ENCODE measurements at regions not wholly inside any gene's neighbourhood (a gene's known extent, or its start where the extent isn't known, plus 50 kb on each side); places are given as distances from the start of the nearest gene placed in this dataset.

DNA sequence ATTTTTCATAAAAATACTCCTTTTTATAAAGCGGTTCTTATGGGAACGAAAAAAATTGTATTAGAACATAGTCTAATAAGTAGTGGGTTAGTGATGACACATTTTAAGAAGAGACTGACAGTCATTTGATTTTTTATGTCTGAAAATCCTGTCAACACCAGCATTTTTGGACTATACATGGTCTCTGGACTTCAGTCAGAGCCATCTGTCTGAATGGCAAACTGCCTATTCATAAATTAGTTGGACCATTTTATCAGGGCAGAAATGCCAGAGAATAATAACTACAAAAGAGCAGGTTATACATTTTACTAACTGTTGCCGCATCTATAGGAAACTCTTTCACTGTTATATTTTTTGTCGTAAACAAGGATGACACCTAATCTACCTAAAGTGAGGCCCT is 437.6 kb downstream of the ZNF804A start:
- H3K14ac ChIP-seq (ENCODE audit: insufficient read length), result no peak overlapping the region
- H4K20me1 ChIP-seq (replicated peaks in 1 of 2; ENCODE audit: control insufficient read depth in 1 of 2, insufficient read depth in 2 of 2, low read length in 2 of 2), result no peaks in the 10 kb centered on the region
- H3K18ac ChIP-seq (ENCODE audit: extremely low read depth, low read length), result no peak overlapping the region
- WGBS, 2 experiments (ENCODE audit: extremely low coverage in 1 of 2, insufficient coverage in 1 of 2, insufficient read length in 1 of 2, insufficient replicate concordance in 2 of 2, low coverage in 1 of 2, low lambda C conversion rate in 2 of 2, missing lambda C conversion rate in 1 of 2), result 91% methylated on average over 4 of the region's 4 CpGs; no CpG with 5 or more reads in 1 of the 2 experiments
- no peak overlapping the region for H3K4me2 ChIP-seq (ENCODE audit: insufficient read depth in 1 of 2, low read depth in 2 of 2, low read length in 2 of 2)
- H3K4me1 ChIP-seq (replicated peaks in 1 of 4; ENCODE audit: control insufficient read depth in 3 of 4, insufficient read depth in 4 of 4, low read length in 3 of 4), result no peaks in the 10 kb centered on the region
- no peak overlapping the region for H2AK5ac ChIP-seq (ENCODE audit: low read depth, low read length)
- no peak overlapping the region for H3K9ac ChIP-seq (replicated peaks in 1 of 4; ENCODE audit: extremely low read depth in 1 of 4, low read depth in 3 of 4, low read length in 3 of 4)
- no peak for DNase-seq (ENCODE audit: low read depth in 1 of 2, low spot score in 2 of 2)
- H4K8ac ChIP-seq (ENCODE audit: extremely low read depth, insufficient read depth, low read length), result no peak overlapping the region
- no peaks in the 10 kb centered on the region for H3K23me2 ChIP-seq (ENCODE audit: low read depth, low read length)
- H3K36me3 ChIP-seq (ENCODE audit: control insufficient read depth in 2 of 4, insufficient read depth in 4 of 4, low read length in 3 of 4), result no peaks in the 10 kb centered on the region
- H3K79me1 ChIP-seq (ENCODE audit: low read depth, low read length), result no peaks in the 10 kb centered on the region
- no peak overlapping the region for H3K23ac ChIP-seq (ENCODE audit: insufficient read length)
- FAIRE-seq, result no peak
- no peak overlapping the region for H4K91ac ChIP-seq (replicated peaks; ENCODE audit: insufficient read length, low read length)
- no peak overlapping the region for H2BK20ac ChIP-seq (ENCODE audit: low read length)
- no peak overlapping the region for H2BK15ac ChIP-seq (ENCODE audit: low read length)
- no peak overlapping the region for H3K56ac ChIP-seq (replicated peaks; ENCODE audit: insufficient read length, low read depth, low read length)
- H3K4ac ChIP-seq (replicated peaks; ENCODE audit: insufficient read length, low read depth, low read length), result no peak overlapping the region
- H2BK5ac ChIP-seq (ENCODE audit: low read depth, low read length), result no peak overlapping the region
- ChIA-PET POLR2A (ENCODE audit: partially characterized antibody) (no interaction called here), CTCF (ENCODE audit: partially characterized antibody) (interaction anchor here (0.7 kb wide), 1 partner anchor 12 kb away, joined by 4 read pairs; no protein-coding TSS in a partner anchor)
- H3K79me2 ChIP-seq (ENCODE audit: control insufficient read depth in 1 of 2, insufficient read depth in 2 of 2, low read length in 2 of 2), result no peaks in the 10 kb centered on the region
- H2BK120ac ChIP-seq (replicated peaks; ENCODE audit: low read depth, low read length), result no peak overlapping the region
- no peak overlapping the region for H4K5ac ChIP-seq (ENCODE audit: insufficient read length, low read depth, low read length)
- no peak overlapping the region for H2BK12ac ChIP-seq (ENCODE audit: low read depth, low read length)
- no peak overlapping the region for H3K4me3 ChIP-seq (ENCODE audit: extremely low read depth in 1 of 4, insufficient read depth in 2 of 4, low read depth in 3 of 4, low read length in 4 of 4)
- H3K9me3 ChIP-seq (ENCODE audit: insufficient read depth in 2 of 2, low read depth in 1 of 2, low read length in 1 of 2), result peaks cover 0 to 3% of the 10 kb centered on the region in 2 experiments; a peak in 2 of 4 replicates
- no peaks in the 10 kb centered on the region for H3K27me3 ChIP-seq (replicated peaks in 1 of 4; ENCODE audit: control insufficient read depth in 3 of 4, extremely low read depth in 1 of 4, insufficient read depth in 3 of 4, low read length in 3 of 4)
- no peak for TF ChIP-seq YY1 (IDR thresholded peaks at IDR 0.05; ENCODE audit: low read depth, low read length)
- TF ChIP-seq RXRA (IDR thresholded peaks at IDR 0.05; ENCODE audit: insufficient read depth, low read depth, low read length), result no peak
- TF ChIP-seq RAD21 (IDR thresholded peaks at IDR 0.05 in 1 of 2, conservative IDR thresholded peaks at IDR 0.05 in 1 of 2; ENCODE audit: low read depth in 2 of 2, low read length in 2 of 2), result no peak
- TF ChIP-seq TBP (IDR thresholded peaks at IDR 0.05; ENCODE audit: low read depth, low read length), result no peak
- TF ChIP-seq, protein P1, sequence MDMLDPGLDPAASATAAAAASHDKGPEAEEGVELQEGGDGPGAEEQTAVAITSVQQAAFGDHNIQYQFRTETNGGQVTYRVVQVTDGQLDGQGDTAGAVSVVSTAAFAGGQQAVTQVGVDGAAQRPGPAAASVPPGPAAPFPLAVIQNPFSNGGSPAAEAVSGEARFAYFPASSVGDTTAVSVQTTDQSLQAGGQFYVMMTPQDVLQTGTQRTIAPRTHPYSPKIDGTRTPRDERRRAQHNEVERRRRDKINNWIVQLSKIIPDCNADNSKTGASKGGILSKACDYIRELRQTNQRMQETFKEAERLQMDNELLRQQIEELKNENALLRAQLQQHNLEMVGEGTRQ (IDR thresholded peaks at IDR 0.05; ENCODE audit: low read length), result no peak
- H2AFZ ChIP-seq (ENCODE audit: low read length), result no peak overlapping the region
- no peak overlapping the region for H3K27ac ChIP-seq (ENCODE audit: low read depth, low read length)

All from H1 (cell line).